Sigmoid colon (tissue), 6 donors: ENCODE measurements at regions not wholly inside any gene's neighbourhood (a gene's known extent, or its start where the extent isn't known, plus 50 kb on each side); places are given as distances from the start of the nearest gene placed in this dataset.

Experiments used
- DNase-seq: peaks from one replicate; pipeline ENCODE4 v3.0.0-alpha.2; 2019
- H3K27ac ChIP-seq, 4 donors: fragments of 200-600 bp; sonication (generic); one replicate each; pipeline ENCODE4 v1.5.1; 2016 to 2019; ENCODE audit warnings: mild to moderate bottlenecking in 1 of 4
- H3K27me3 ChIP-seq, 3 donors: fragments of 200-600 bp; sonication (generic); one replicate each; pipeline ENCODE4 v1.5.1; 2019; ENCODE audit warnings: mild to moderate bottlenecking in 1 of 3
- H3K36me3 ChIP-seq, 4 donors: fragments of 200-600 bp; sonication (generic); one replicate each; pipeline ENCODE4 v1.5.1; 2016 to 2019
- H3K4me1 ChIP-seq, 4 donors: fragments of 200-600 bp; sonication (generic); one replicate each; pipeline ENCODE4 v1.5.1; 2017 to 2019
- H3K4me3 ChIP-seq, 4 donors: fragments of 200-600 bp; sonication (generic); one replicate each; pipeline ENCODE4 v1.5.1; 2017 to 2019; ENCODE audit warnings: mild to moderate bottlenecking in 2 of 4, moderate library complexity in 1 of 4
- H3K9me3 ChIP-seq, 4 donors: fragments of 200-600 bp in 3 of 4; sonication (generic) in 3 of 4; one replicate each; pipeline versions ENCODE4 v1.5.1 to v1.6.1; 2013 to 2019
- CTCF ChIP-seq, 4 experiments: fragments of 450-650 bp in 3 of 4; fragments of 200-600 bp in 1 of 4; IDR thresholded peaks; one replicate each; pipeline ENCODE4 v1.5.1; 2016 to 2019; ENCODE audit warnings: antibody characterized with exemption in 4 of 4, mild to moderate bottlenecking in 3 of 4, moderate library complexity in 2 of 4
- EP300 ChIP-seq, 4 donors: sonication (generic); formaldehyde crosslinking; IDR thresholded peaks; one replicate each; pipeline ENCODE4 v1.6.1; 2017; ENCODE audit warnings: antibody characterized with exemption in 4 of 4
- POLR2A ChIP-seq, 2 donors: fragments of 450-650 bp; IDR thresholded peaks; one replicate each; pipeline ENCODE4 v1.6.1; 2016; ENCODE audit warnings: antibody characterized with exemption in 2 of 2, mild to moderate bottlenecking in 2 of 2, moderate library complexity in 2 of 2
- POLR2AphosphoS5 ChIP-seq, 4 donors: sonication (generic); formaldehyde crosslinking; IDR thresholded peaks; one replicate each; pipeline ENCODE4 v1.6.1; 2017; ENCODE audit warnings: antibody characterized with exemption in 4 of 4
- WGBS, 2 donors: extraction: QIAGEN DNeasy Blood & Tissue Kit; methylation state at CpG; one replicate each; pipeline ENCODE4 v1.1.7; 2013; 5-methylcytosine and 5-hydroxymethylcytosine counted together
- intact Hi-C: fragments of 100-400 bp; cut with DNase I; formaldehyde crosslinking; loops from one replicate; pipeline ENCODE4 v1.15.1; 2023
- donor health status: healthy with polysubstance abuse.
- donor health status: healthy.

- no peak for DNase-seq
- 75 to 81% methylated on average over 2 of the region's 2 CpGs for whole genome bisulfite sequencing, 2 donors
- intact Hi-C loops = no loop called here
- TF ChIP-seq EP300 (IDR thresholded peaks at IDR 0.05) (no peak), POLR2AphosphoS5 (IDR thresholded peaks at IDR 0.05) (no peak), CTCF (IDR thresholded peaks at IDR 0.05) (no peak), POLR2A (IDR thresholded peaks at IDR 0.05) (no peak)
- Histone ChIP-seq H3K27ac (no peak overlapping the region), H3K36me3 (no peaks in the 10 kb centered on the region), H3K27me3 (no peaks in the 10 kb centered on the region), H3K4me1 (no peaks in the 10 kb centered on the region), H3K9me3 (no peaks in the 10 kb centered on the region), H3K4me3 (no peak overlapping the region)
Measured at GRCh38 chr18:67705748-67706147, 189.2 kb upstream of the DSEL start.

GRCh38 chr18:67695684-67696083 lies 179.2 kb upstream of the DSEL start:
- TF ChIP-seq CTCF (IDR thresholded peaks at IDR 0.05) = no peak
- TF ChIP-seq POLR2AphosphoS5 (IDR thresholded peaks at IDR 0.05) = no peak
- no peak for TF ChIP-seq EP300 (IDR thresholded peaks at IDR 0.05)
- no peak for TF ChIP-seq POLR2A (IDR thresholded peaks at IDR 0.05)
- Histone ChIP-seq H3K36me3 (no peaks in the 10 kb centered on the region), H3K9me3 (no peaks in the 10 kb centered on the region), H3K27me3 (no peaks in the 10 kb centered on the region), H3K4me1 (no peaks in the 10 kb centered on the region), H3K4me3 (no peak overlapping the region), H3K27ac (no peak overlapping the region)
- intact Hi-C loops = no loop called here
- DNase-seq = no peak
- WGBS, 2 donors = 92% methylated on average over 1 of the region's 1 CpG

GRCh38 chr18:67694787-67695186 lies 178.3 kb upstream of the DSEL start:
- Histone ChIP-seq H3K36me3 (no peaks in the 10 kb centered on the region), H3K9me3 (no peaks in the 10 kb centered on the region), H3K4me3 (no peak overlapping the region), H3K4me1 (no peaks in the 10 kb centered on the region), H3K27ac (no peak overlapping the region), H3K27me3 (no peaks in the 10 kb centered on the region)
- no peak for TF ChIP-seq POLR2AphosphoS5 (IDR thresholded peaks at IDR 0.05)
- no peak for TF ChIP-seq POLR2A (IDR thresholded peaks at IDR 0.05)
- no peak for TF ChIP-seq CTCF (IDR thresholded peaks at IDR 0.05)
- TF ChIP-seq EP300 (IDR thresholded peaks at IDR 0.05) = no peak
- no peak for DNase-seq
- 13 to 64% methylated on average over 2 of the region's 2 CpGs for WGBS, 2 donors
- intact Hi-C loops = no loop called here

- DNase-seq = no peak
- Histone ChIP-seq H3K4me1 (no peaks in the 10 kb centered on the region), H3K27me3 (no peaks in the 10 kb centered on the region), H3K27ac (no peak overlapping the region), H3K36me3 (no peaks in the 10 kb centered on the region), H3K9me3 (no peaks in the 10 kb centered on the region), H3K4me3 (no peak overlapping the region)
- WGBS, 2 donors = 90 to 94% methylated on average over 4 of the region's 4 CpGs
- intact Hi-C loops = no loop called here
- TF ChIP-seq POLR2A (IDR thresholded peaks at IDR 0.05) (no peak), POLR2AphosphoS5 (IDR thresholded peaks at IDR 0.05) (no peak), EP300 (IDR thresholded peaks at IDR 0.05) (no peak), CTCF (IDR thresholded peaks at IDR 0.05) (no peak)
Measured at GRCh38 chr18:67692811-67693210, 176.3 kb upstream of the DSEL start.

- Histone ChIP-seq H3K4me1 (no peaks in the 10 kb centered on the region), H3K27ac (no peak overlapping the region), H3K36me3 (no peaks in the 10 kb centered on the region), H3K4me3 (no peak overlapping the region), H3K27me3 (no peaks in the 10 kb centered on the region), H3K9me3 (no peaks in the 10 kb centered on the region)
- DNase-seq = no peak
- intact Hi-C loops = no loop called here
- 80 to 88% methylated on average over 1 of the region's 1 CpG for WGBS, 2 donors
- no peak for TF ChIP-seq EP300 (IDR thresholded peaks at IDR 0.05)
- TF ChIP-seq POLR2A (IDR thresholded peaks at IDR 0.05) = no peak
- no peak for TF ChIP-seq POLR2AphosphoS5 (IDR thresholded peaks at IDR 0.05)
- TF ChIP-seq CTCF (IDR thresholded peaks at IDR 0.05) = no peak
Measured at GRCh38 chr18:67682516-67682915, 166.0 kb upstream of the DSEL start.
